GM21423 (cell line): ENCODE measurements at regions not wholly inside any gene's neighbourhood (a gene's known extent, or its start where the extent isn't known, plus 50 kb on each side); places are given as distances from the start of the nearest gene placed in this dataset.

ENCODE experiments used
- ATAC-seq: cut with Tn5 transposase; IDR thresholded peaks from one replicate; pipeline ENCODE4 v1.9.1; 2021; ENCODE audit warnings: mild to moderate bottlenecking, moderate library complexity; ENCODE audit not compliant: unreplicated experiment

GRCh38 chr1:232386294-232386693 lies 243.6 kb downstream of the SIPA1L2 start:
- ATAC-seq: no peak

- no peak for ATAC-seq
These were observed 244.7 kb downstream of the SIPA1L2 start for GRCh38 chr1:232385221-232385620.

GRCh38 chr1:232384171-232384883 lies 245.6 kb downstream of the SIPA1L2 start:
- ATAC-seq: no peak

GRCh38 chr1:232383455-232384123 lies 246.3 kb downstream of the SIPA1L2 start:
- ATAC-seq: no peak

- ATAC-seq: no peak
These were observed 247.3 kb downstream of the SIPA1L2 start for GRCh38 chr1:232382671-232383070.

- no peak for ATAC-seq
These were observed 248.4 kb downstream of the SIPA1L2 start for GRCh38 chr1:232381394-232382100.

GRCh38 chr1:232380596-232380995 lies 249.3 kb downstream of the SIPA1L2 start:
- ATAC-seq: no peak

GRCh38 chr1:232380131-232380530 lies 249.8 kb downstream of the SIPA1L2 start:
- ATAC-seq: no peak

GRCh38 chr1:232379063-232379434 lies 250.9 kb downstream of the SIPA1L2 start:
- ATAC-seq: no peak

GRCh38 chr1:232378266-232379062 lies 251.5 kb downstream of the SIPA1L2 start:
- ATAC-seq: no peak

- ATAC-seq: no peak
These were observed 252.5 kb downstream of the SIPA1L2 start for GRCh38 chr1:232377494-232377770.

GRCh38 chr1:232376632-232377493 lies 253.1 kb downstream of the SIPA1L2 start:
- ATAC-seq: no peak

- ATAC-seq: no peak
These were observed 257.0 kb downstream of the SIPA1L2 start for GRCh38 chr1:232372841-232373440.

- ATAC-seq: no peak
These were observed 257.5 kb downstream of the SIPA1L2 start for GRCh38 chr1:232372431-232372830.

- ATAC-seq: no peak
These were observed 260.3 kb downstream of the SIPA1L2 start for GRCh38 chr1:232369451-232370296.

- ATAC-seq: no peak
These were observed 261.1 kb downstream of the SIPA1L2 start for GRCh38 chr1:232368821-232369321.

- no peak for ATAC-seq
These were observed 262.6 kb downstream of the SIPA1L2 start for GRCh38 chr1:232367293-232367692.

- no peak for ATAC-seq
These were observed 265.1 kb downstream of the SIPA1L2 start for GRCh38 chr1:232364654-232365382.
